ENCODE measurements at regions not wholly inside any gene's neighbourhood (a gene's known extent, or its start where the extent isn't known, plus 50 kb on each side); places are given as distances from the start of the nearest gene placed in this dataset.

DNA sequence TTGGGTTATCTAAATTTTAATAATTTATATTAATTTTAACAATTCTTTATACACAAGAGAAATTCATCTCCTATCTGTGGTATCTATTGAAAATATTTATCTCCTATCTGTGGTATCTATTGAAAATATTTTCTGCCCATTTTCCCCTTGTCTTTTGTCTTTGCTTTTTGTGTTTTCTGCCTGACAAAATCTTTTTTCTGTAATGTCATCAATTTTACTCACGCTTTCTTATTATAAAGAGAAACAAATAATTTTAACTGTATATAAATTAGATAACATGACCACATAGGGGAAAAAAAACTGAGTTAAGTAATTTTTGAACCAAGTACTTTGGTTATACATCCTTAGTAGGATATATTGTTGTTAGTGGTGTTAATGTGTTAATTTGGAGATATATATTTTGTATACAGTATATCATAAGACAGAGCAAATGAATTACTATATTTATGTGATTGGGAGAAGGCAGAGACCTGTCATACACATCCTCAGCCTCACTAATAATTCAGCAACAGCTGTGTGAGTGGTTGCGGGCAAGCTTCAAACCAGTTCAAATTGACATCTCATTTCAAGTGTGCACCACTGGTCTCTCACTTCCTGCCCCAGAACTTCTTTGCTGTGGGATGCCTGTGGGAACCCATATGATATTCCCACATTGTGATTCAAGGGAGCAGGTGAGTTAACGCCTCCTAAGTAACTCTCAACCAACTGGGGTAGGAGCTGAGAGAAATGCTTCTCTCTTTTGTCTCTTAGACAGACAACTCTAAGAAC is 292.4 kb downstream of the SP3 start:
- no peak for DNase-seq (ENCODE audit: extremely low spot score, unreplicated experiment)
- Mint-ChIP-seq H3K27me3 (peaks cover 5% of the 10 kb centered on the region), H3K4me3 (no peak overlapping the region), H3K36me3 (no peaks in the 10 kb centered on the region), H3K9me3 (no peaks in the 10 kb centered on the region), H3K27ac (no peak overlapping the region), H3K4me1 (ENCODE audit: unreplicated experiment) (no peaks in the 10 kb centered on the region)
- TF ChIP-seq, protein P1, sequence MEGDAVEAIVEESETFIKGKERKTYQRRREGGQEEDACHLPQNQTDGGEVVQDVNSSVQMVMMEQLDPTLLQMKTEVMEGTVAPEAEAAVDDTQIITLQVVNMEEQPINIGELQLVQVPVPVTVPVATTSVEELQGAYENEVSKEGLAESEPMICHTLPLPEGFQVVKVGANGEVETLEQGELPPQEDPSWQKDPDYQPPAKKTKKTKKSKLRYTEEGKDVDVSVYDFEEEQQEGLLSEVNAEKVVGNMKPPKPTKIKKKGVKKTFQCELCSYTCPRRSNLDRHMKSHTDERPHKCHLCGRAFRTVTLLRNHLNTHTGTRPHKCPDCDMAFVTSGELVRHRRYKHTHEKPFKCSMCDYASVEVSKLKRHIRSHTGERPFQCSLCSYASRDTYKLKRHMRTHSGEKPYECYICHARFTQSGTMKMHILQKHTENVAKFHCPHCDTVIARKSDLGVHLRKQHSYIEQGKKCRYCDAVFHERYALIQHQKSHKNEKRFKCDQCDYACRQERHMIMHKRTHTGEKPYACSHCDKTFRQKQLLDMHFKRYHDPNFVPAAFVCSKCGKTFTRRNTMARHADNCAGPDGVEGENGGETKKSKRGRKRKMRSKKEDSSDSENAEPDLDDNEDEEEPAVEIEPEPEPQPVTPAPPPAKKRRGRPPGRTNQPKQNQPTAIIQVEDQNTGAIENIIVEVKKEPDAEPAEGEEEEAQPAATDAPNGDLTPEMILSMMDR (conservative IDR thresholded peaks at IDR 0.05) = no peak

DNA sequence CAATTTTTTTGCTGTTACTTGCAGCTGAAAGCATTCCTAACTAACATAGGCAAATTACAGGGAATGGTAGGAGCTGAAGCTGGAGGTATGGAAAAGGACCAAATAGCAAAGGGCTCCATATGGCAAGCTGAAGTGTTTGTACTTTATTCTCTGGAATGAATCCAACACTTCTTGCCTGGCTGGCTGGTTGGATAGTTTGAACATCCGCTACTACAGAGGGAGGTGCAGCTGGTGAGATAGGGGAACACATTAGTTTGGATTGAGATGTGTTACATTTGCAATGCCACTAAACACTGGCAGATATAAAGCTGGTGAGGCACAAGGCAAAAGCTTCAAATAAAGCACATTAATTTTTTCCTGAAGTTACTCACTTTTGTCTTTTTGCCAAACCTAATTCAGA is 291.5 kb downstream of the SP3 start:
- H3K4me1 Mint-ChIP-seq (ENCODE audit: unreplicated experiment) = no peaks in the 10 kb centered on the region
- no peak overlapping the region for H3K27ac Mint-ChIP-seq
- no peaks in the 10 kb centered on the region for H3K9me3 Mint-ChIP-seq
- DNase-seq (ENCODE audit: extremely low spot score, unreplicated experiment) = no peak
- H3K36me3 Mint-ChIP-seq = no peaks in the 10 kb centered on the region
- peaks cover 5% of the 10 kb centered on the region for H3K27me3 Mint-ChIP-seq
- TF ChIP-seq, protein P1 (conservative IDR thresholded peaks at IDR 0.05) = no peak
- no peak overlapping the region for H3K4me3 Mint-ChIP-seq

DNA sequence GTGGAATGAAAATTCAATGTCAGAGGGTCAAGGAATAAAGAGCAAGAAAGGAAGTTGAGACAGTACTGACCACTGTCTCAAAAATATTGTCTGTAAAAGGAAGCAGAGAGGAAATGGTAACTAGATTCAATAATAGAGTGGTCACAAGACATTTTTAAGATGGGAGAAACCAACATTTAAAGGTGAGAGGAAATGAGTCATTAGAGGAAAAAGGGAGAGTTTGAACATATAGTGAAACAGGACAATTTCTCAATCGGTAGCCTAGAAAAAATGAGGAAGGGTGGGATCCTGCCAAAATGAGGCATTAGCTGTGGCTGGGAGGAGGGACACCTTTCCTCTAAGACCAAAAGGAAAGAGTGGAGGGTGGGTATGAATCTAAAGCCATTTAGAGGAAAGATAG is 288.5 kb downstream of the SP3 start:
- no peak for DNase-seq (ENCODE audit: extremely low spot score, unreplicated experiment)
- TF ChIP-seq, protein P1 (conservative IDR thresholded peaks at IDR 0.05) = no peak
- Mint-ChIP-seq H3K4me1 (ENCODE audit: unreplicated experiment) (peaks cover under 1% of the 10 kb centered on the region), H3K27me3 (peaks cover 5% of the 10 kb centered on the region), H3K36me3 (no peaks in the 10 kb centered on the region), H3K27ac (no peak overlapping the region), H3K4me3 (no peak overlapping the region), H3K9me3 (no peaks in the 10 kb centered on the region)

DNA sequence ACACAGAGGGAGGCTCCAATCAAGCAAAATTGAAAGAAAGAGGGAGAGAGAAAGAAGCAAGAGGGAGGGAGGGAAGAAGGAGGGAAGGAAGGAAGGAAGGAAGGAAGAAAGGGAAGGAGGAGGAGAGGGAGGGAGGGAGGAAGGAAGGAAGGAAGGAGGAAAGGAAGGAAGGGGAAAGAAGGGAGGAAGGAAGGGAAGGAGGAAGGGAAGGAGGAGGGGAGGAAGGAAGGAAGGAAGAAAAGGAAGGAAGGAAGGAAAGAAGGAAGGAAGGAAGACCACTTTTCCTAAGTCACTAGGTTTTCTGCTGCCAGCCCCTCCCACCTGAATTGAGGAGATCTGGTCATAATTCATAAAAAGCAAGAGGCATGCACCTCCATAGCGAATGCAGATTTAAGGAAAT is 287.0 kb downstream of the SP3 start:
- Mint-ChIP-seq H3K4me1 (ENCODE audit: unreplicated experiment) (peaks cover 4% of the 10 kb centered on the region), H3K4me3 (no peak overlapping the region), H3K27me3 (peaks cover 5% of the 10 kb centered on the region), H3K36me3 (no peaks in the 10 kb centered on the region), H3K27ac (no peak overlapping the region), H3K9me3 (no peaks in the 10 kb centered on the region)
- no peak for DNase-seq (ENCODE audit: extremely low spot score, unreplicated experiment)
- TF ChIP-seq, protein P1 (conservative IDR thresholded peaks at IDR 0.05) = no peak

DNA sequence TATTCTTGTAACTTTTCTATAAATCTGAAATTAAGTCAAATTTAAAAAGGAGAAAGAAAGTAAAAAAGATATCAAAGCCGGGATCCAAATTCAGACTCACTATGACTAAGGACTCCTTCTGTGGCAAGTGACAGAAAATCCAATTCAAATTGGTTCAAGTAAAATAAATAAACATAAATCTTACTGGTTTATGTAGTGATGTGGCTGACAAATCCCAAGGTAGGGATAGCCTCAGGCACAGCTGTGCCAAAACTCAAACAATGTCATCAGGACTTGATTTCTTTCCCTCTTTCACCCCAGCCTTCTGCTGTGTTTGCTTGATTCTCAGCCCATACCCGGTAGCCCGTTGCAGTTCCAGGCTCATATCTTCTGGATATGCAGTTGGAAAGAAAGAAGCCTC is 284.6 kb downstream of the SP3 start:
- Mint-ChIP-seq H3K27ac (no peak overlapping the region), H3K27me3 (peaks cover 5% of the 10 kb centered on the region), H3K36me3 (no peaks in the 10 kb centered on the region), H3K9me3 (no peaks in the 10 kb centered on the region), H3K4me1 (ENCODE audit: unreplicated experiment) (peaks cover 4% of the 10 kb centered on the region), H3K4me3 (no peak overlapping the region)
- TF ChIP-seq, protein P1 (conservative IDR thresholded peaks at IDR 0.05) = no peak
- no peak for DNase-seq (ENCODE audit: extremely low spot score, unreplicated experiment)

All from type B pancreatic cell (in vitro differentiated cells).